OCI-LY1 (cell line): ENCODE measurements at regions not wholly inside any gene's neighbourhood (a gene's known extent, or its start where the extent isn't known, plus 50 kb on each side); places are given as distances from the start of the nearest gene placed in this dataset.

Experiments used
- H2AFZ ChIP-seq: fragments of 200-600 bp; sonication (generic), shearing (Covaris generic); 2 replicates; pipeline ENCODE4 v1.6.0; 2014; ENCODE audit warnings: antibody characterized with exemption, mild to moderate bottlenecking, low read length
- H3F3A ChIP-seq: fragments of 200-600 bp; sonication (generic), shearing (Covaris generic); 2 replicates; pipeline ENCODE4 v1.6.0; 2014; ENCODE audit warnings: mild to moderate bottlenecking, antibody characterized with exemption, low read length, moderate library complexity; ENCODE audit not compliant: insufficient read depth
- H3K27ac ChIP-seq: fragments of 200-600 bp; sonication (generic); 2 replicates; pipeline ENCODE4 v1.5.1; 2014; ENCODE audit warnings: low read length, mixed run types, mild to moderate bottlenecking, low read depth; ENCODE audit not compliant: poor library complexity, severe bottlenecking
- H3K27me3 ChIP-seq: fragments of 200-600 bp; sonication (generic); 2 replicates; pipeline ENCODE4 v1.6.0; 2014; ENCODE audit warnings: antibody characterized with exemption, mild to moderate bottlenecking, low read length, moderate library complexity; ENCODE audit not compliant: insufficient read depth
- H3K36me3 ChIP-seq: fragments of 200-600 bp; sonication (generic); 2 replicates; pipeline ENCODE4 v1.6.1; 2014; ENCODE audit warnings: mild to moderate bottlenecking, antibody characterized with exemption, low read length, moderate library complexity, mixed read lengths; ENCODE audit not compliant: insufficient read depth
- H3K4me1 ChIP-seq: fragments of 200-600 bp; sonication (generic); 2 replicates; pipeline ENCODE4 v1.5.1; 2014; ENCODE audit warnings: mild to moderate bottlenecking, low read length, moderate library complexity; ENCODE audit not compliant: insufficient read depth, severe bottlenecking
- H3K4me2 ChIP-seq: fragments of 200-600 bp; sonication (generic), shearing (Covaris generic); 2 replicates; pipeline ENCODE4 v1.6.1; 2014; ENCODE audit warnings: low read length
- H3K4me3 ChIP-seq: fragments of 200-600 bp; sonication (generic); 2 replicates; pipeline ENCODE4 v1.5.1; 2014; ENCODE audit warnings: low read length, low read depth, mild to moderate bottlenecking, mixed read lengths; ENCODE audit not compliant: poor library complexity, severe bottlenecking
- H3K79me2 ChIP-seq: fragments of 200-600 bp; shearing (Covaris generic); 2 replicates; pipeline ENCODE4 v1.6.1; 2016; ENCODE audit warnings: mixed run types, low read length, mixed read lengths; ENCODE audit not compliant: insufficient read depth
- H3K9ac ChIP-seq: fragments of 200-600 bp; sonication (generic), shearing (Covaris generic); 2 replicates; pipeline ENCODE4 v1.6.1; 2014; ENCODE audit warnings: mild to moderate bottlenecking, low read length, mixed read lengths
- H3K9me2 ChIP-seq: fragments of 200-600 bp; sonication (generic), shearing (Covaris generic); 2 replicates; pipeline ENCODE4 v1.6.1; 2014; ENCODE audit warnings: low read depth, mild to moderate bottlenecking, low read length, mixed read lengths
- H3K9me3 ChIP-seq: fragments of 200-600 bp; shearing (Covaris generic); 2 replicates; pipeline ENCODE4 v1.6.1; 2014; ENCODE audit warnings: low read length, mixed read lengths
- H4K20me1 ChIP-seq: fragments of 200-600 bp; sonication (generic), shearing (Covaris generic); 2 replicates; pipeline ENCODE4 v1.6.0; 2016; ENCODE audit warnings: mild to moderate bottlenecking, low read length; ENCODE audit not compliant: insufficient read depth
- CTCF ChIP-seq: fragments of 200-600 bp; sonication (generic), shearing (Covaris generic); IDR thresholded peaks from 2 replicates; pipeline ENCODE4 v1.5.1; 2017; ENCODE audit warnings: mild to moderate bottlenecking, antibody characterized with exemption, low read length, moderate library complexity, mixed read lengths
- EZH2 ChIP-seq: fragments of 200-600 bp; sonication (generic), shearing (Covaris generic); IDR thresholded peaks from 2 replicates; pipeline ENCODE4 v1.8.0; 2017; ENCODE audit warnings: borderline replicate concordance, mixed run types, mild to moderate bottlenecking, antibody characterized with exemption, low read length, moderate library complexity, mixed read lengths

- no peak overlapping the region for H3K9ac ChIP-seq
- H3K9me3 ChIP-seq = no peaks in the 10 kb centered on the region
- H3F3A ChIP-seq = no peaks in the 10 kb centered on the region
- no peak overlapping the region for H3K4me2 ChIP-seq
- H3K79me2 ChIP-seq = no peaks in the 10 kb centered on the region
- no peaks in the 10 kb centered on the region for H3K36me3 ChIP-seq
- H4K20me1 ChIP-seq = no peaks in the 10 kb centered on the region
- H3K9me2 ChIP-seq = no peaks in the 10 kb centered on the region
- no peaks in the 10 kb centered on the region; the same call in 1 of the 2 replicates for H3K27me3 ChIP-seq
- TF ChIP-seq CTCF = no peak
- no peak for TF ChIP-seq EZH2
- H3K4me1 ChIP-seq = no peaks in the 10 kb centered on the region
- H3K27ac ChIP-seq = no peak overlapping the region
- H2AFZ ChIP-seq = no peak overlapping the region
- no peak overlapping the region for H3K4me3 ChIP-seq
Measured at GRCh38 chr1:229000187-229000586, 264.9 kb downstream of the RHOU start.

GRCh38 chr1:229001467-229002011 is 266.3 kb downstream of the RHOU start:
- H3K9ac ChIP-seq = no peak overlapping the region
- H3K27me3 ChIP-seq = no peaks in the 10 kb centered on the region; the same call in 1 of the 2 replicates
- H2AFZ ChIP-seq = no peak overlapping the region
- H3K4me1 ChIP-seq = no peaks in the 10 kb centered on the region
- H4K20me1 ChIP-seq = no peaks in the 10 kb centered on the region
- no peak overlapping the region for H3K4me3 ChIP-seq
- no peak overlapping the region for H3K27ac ChIP-seq
- H3K36me3 ChIP-seq = no peaks in the 10 kb centered on the region
- H3K4me2 ChIP-seq = no peak overlapping the region
- no peaks in the 10 kb centered on the region for H3K79me2 ChIP-seq
- no peaks in the 10 kb centered on the region for H3K9me3 ChIP-seq
- no peak for TF ChIP-seq CTCF
- no peak for TF ChIP-seq EZH2
- H3K9me2 ChIP-seq = no peaks in the 10 kb centered on the region
- no peaks in the 10 kb centered on the region for H3F3A ChIP-seq

- Histone ChIP-seq H3K4me2 (no peak overlapping the region), H3K79me2 (no peaks in the 10 kb centered on the region), H3K9me2 (no peaks in the 10 kb centered on the region), H3K4me3 (no peak overlapping the region), H2AFZ (no peak overlapping the region), H3K9ac (no peak overlapping the region), H4K20me1 (no peaks in the 10 kb centered on the region), H3K27me3 (no peaks in the 10 kb centered on the region; the same call in 1 of the 2 replicates), H3K36me3 (no peaks in the 10 kb centered on the region), H3K27ac (no peak overlapping the region), H3F3A (no peaks in the 10 kb centered on the region), H3K9me3 (no peaks in the 10 kb centered on the region), H3K4me1 (no peaks in the 10 kb centered on the region)
- TF ChIP-seq EZH2 (no peak), CTCF (no peak)
Measured at GRCh38 chr1:229002037-229002436, 266.8 kb downstream of the RHOU start.
